SK-N-SH treated with all-trans-retinoic acid at 6 μM for 48 hours (cell line): ENCODE measurements at regions not wholly inside any gene's neighbourhood (a gene's known extent, or its start where the extent isn't known, plus 50 kb on each side); places are given as distances from the start of the nearest gene placed in this dataset.

ENCODE experiments used
- ATAC-seq: fragments of 200-7000 bp; cut with Tn5 transposase; 3 replicates; pipeline ENCODE4 v1.9.1; 2020; ENCODE audit warnings: mild to moderate bottlenecking, moderate library complexity
- ARNTL ChIP-seq: fragments of 450-650 bp; formaldehyde crosslinking; IDR thresholded peaks from 2 replicates; pipeline ENCODE4 v1.5.0; 2020; ENCODE audit warnings: low read depth, mild to moderate bottlenecking, moderate library complexity, borderline replicate concordance
- BACH2 ChIP-seq: fragments of 250-450 bp; sonication (Bioruptor Pico); IDR thresholded peaks from 2 replicates; pipeline ENCODE4 v1.9.0; 2021; ENCODE audit warnings: mild to moderate bottlenecking, borderline replicate concordance
- CSDC2 ChIP-seq: fragments of 250-450 bp; sonication (Bioruptor Pico); IDR thresholded peaks from 2 replicates; pipeline ENCODE4 v1.5.0; 2020; ENCODE audit warnings: mild to moderate bottlenecking, moderate library complexity
- CSRNP3 ChIP-seq: fragments of 250-450 bp; sonication (Bioruptor Pico); IDR thresholded peaks from 2 replicates; pipeline ENCODE4 v1.5.1; 2021; ENCODE audit warnings: mild to moderate bottlenecking, moderate library complexity
- ESRRG ChIP-seq: fragments of 250-450 bp; sonication (Bioruptor Pico); IDR thresholded peaks from 2 replicates; pipeline ENCODE4 v1.6.1; 2021; ENCODE audit warnings: mild to moderate bottlenecking
- GLIS3 ChIP-seq: fragments of 250-450 bp; sonication (Bioruptor Pico); IDR thresholded peaks from 2 replicates; pipeline ENCODE4 v1.5.0; 2020; ENCODE audit warnings: mild to moderate bottlenecking, moderate library complexity
- PATZ1 ChIP-seq: fragments of 250-450 bp; sonication (Bioruptor Pico); IDR thresholded peaks from 2 replicates; pipeline ENCODE4 v1.8.0; 2020; ENCODE audit warnings: mild to moderate bottlenecking, moderate library complexity, borderline replicate concordance
- POU6F1 ChIP-seq: fragments of 250-450 bp; sonication (Bioruptor Pico); IDR thresholded peaks from 2 replicates; pipeline ENCODE4 v1.8.0; 2021; ENCODE audit warnings: low read depth, mild to moderate bottlenecking, moderate library complexity, borderline replicate concordance
- PPARA ChIP-seq: fragments of 250-450 bp; sonication (Bioruptor Pico); IDR thresholded peaks from 2 replicates; pipeline ENCODE4 v1.5.0; 2020; ENCODE audit warnings: mild to moderate bottlenecking, borderline replicate concordance
- RARB ChIP-seq: fragments of 250-450 bp; sonication (Bioruptor Pico); IDR thresholded peaks from 2 replicates; pipeline ENCODE4 v1.8.0; 2021; ENCODE audit warnings: mild to moderate bottlenecking, moderate library complexity
- SNAI2 ChIP-seq: fragments of 250-450 bp; sonication (Bioruptor Pico); IDR thresholded peaks from 2 replicates; pipeline ENCODE4 v1.5.0; 2020; ENCODE audit warnings: mild to moderate bottlenecking, moderate library complexity
- TCF4 ChIP-seq: fragments of 250-450 bp; sonication (Bioruptor Pico); IDR thresholded peaks from 2 replicates; pipeline ENCODE4 v1.8.0; 2021; ENCODE audit warnings: mild to moderate bottlenecking, moderate library complexity, borderline replicate concordance
- TOX ChIP-seq: fragments of 250-450 bp; sonication (Bioruptor Pico); IDR thresholded peaks from 2 replicates; pipeline ENCODE4 v1.8.0; 2021; ENCODE audit warnings: mild to moderate bottlenecking, moderate library complexity, borderline replicate concordance
- TSHZ2 ChIP-seq: fragments of 250-450 bp; sonication (Bioruptor Pico); IDR thresholded peaks from 2 replicates; pipeline ENCODE4 v1.5.0; 2020; ENCODE audit warnings: mild to moderate bottlenecking, moderate library complexity
- ZC3H10 ChIP-seq: fragments of 250-450 bp; sonication (Bioruptor Pico); IDR thresholded peaks from 2 replicates; pipeline ENCODE4 v1.5.1; 2021; ENCODE audit warnings: mild to moderate bottlenecking, moderate library complexity
- ZFP3 ChIP-seq: fragments of 250-450 bp; sonication (Bioruptor Pico); IDR thresholded peaks from 2 replicates; pipeline ENCODE4 v1.5.0; 2020; ENCODE audit warnings: mild to moderate bottlenecking, moderate library complexity
- ZFP30 ChIP-seq: fragments of 450-650 bp; formaldehyde crosslinking; IDR thresholded peaks from 2 replicates; pipeline ENCODE4 v1.5.0; 2022; ENCODE audit warnings: mild to moderate bottlenecking, moderate library complexity
- ZNF565 ChIP-seq: fragments of 450-650 bp; formaldehyde crosslinking; conservative IDR thresholded peaks from 2 replicates; pipeline ENCODE4 v1.5.0; 2020; ENCODE audit warnings: low read depth, mild to moderate bottlenecking, moderate library complexity
- ZNF70 ChIP-seq: fragments of 450-650 bp; formaldehyde crosslinking; IDR thresholded peaks from 2 replicates; pipeline ENCODE4 v1.5.0; 2020; ENCODE audit warnings: mild to moderate bottlenecking, moderate library complexity
- ZNF8 ChIP-seq: fragments of 450-650 bp; formaldehyde crosslinking; IDR thresholded peaks from 2 replicates; pipeline ENCODE4 v1.5.0; 2020; ENCODE audit warnings: mild to moderate bottlenecking, moderate library complexity

GRCh38 chrX:121635141-121635540 lies 587.7 kb downstream of the GLUD2 start:
- ATAC-seq, result no peak
- TF ChIP-seq ZFP30 (CRISPR knock-in tag), result no peak
- TF ChIP-seq, all 23 proteins: peak for 0

GRCh38 chrX:121639781-121640180 lies 592.4 kb downstream of the GLUD2 start:
- no peak for TF ChIP-seq CSDC2 (CRISPR knock-in tag)
- no peak for TF ChIP-seq POU6F1 (CRISPR knock-in tag)
- no peak for TF ChIP-seq TCF4
- no peak for TF ChIP-seq SNAI2
- TF ChIP-seq TSHZ2 (CRISPR knock-in tag), result no peak
- TF ChIP-seq GLIS3 (CRISPR knock-in tag), result no peak
- no peak for TF ChIP-seq ZNF8 (CRISPR knock-in tag)
- no peak for TF ChIP-seq ZFP3 (CRISPR knock-in tag)
- TF ChIP-seq BACH2 (CRISPR knock-in tag), result no peak
- TF ChIP-seq ZC3H10 (CRISPR knock-in tag), result no peak
- no peak for TF ChIP-seq ESRRG (CRISPR knock-in tag)
- TF ChIP-seq ZNF565 (CRISPR knock-in tag), result no peak
- TF ChIP-seq RARB, result no peak
- no peak for TF ChIP-seq TOX (CRISPR knock-in tag)
- TF ChIP-seq PATZ1, result no peak
- ATAC-seq, result no peak

- peak; percentile 72 for ATAC-seq
- TF ChIP-seq PPARA, result no peak
- no peak for TF ChIP-seq ZC3H10 (CRISPR knock-in tag)
- no peak for TF ChIP-seq TCF4
- TF ChIP-seq SNAI2, result no peak
- TF ChIP-seq ZNF70 (CRISPR knock-in tag), result no peak
- TF ChIP-seq ARNTL (CRISPR knock-in tag), result no peak
- TF ChIP-seq POU6F1 (CRISPR knock-in tag), result no peak
- no peak for TF ChIP-seq CSRNP3 (CRISPR knock-in tag)
- no peak for TF ChIP-seq PATZ1
- TF ChIP-seq ESRRG (CRISPR knock-in tag), result no peak
- TF ChIP-seq TSHZ2 (CRISPR knock-in tag), result no peak
- no peak for TF ChIP-seq CSDC2 (CRISPR knock-in tag)
- no peak for TF ChIP-seq ZNF565 (CRISPR knock-in tag)
- TF ChIP-seq TOX (CRISPR knock-in tag), result no peak
- TF ChIP-seq, all 23 proteins: peak for 0
These were observed 594.1 kb downstream of the GLUD2 start for GRCh38 chrX:121641560-121641959.
